Upper lobe of left lung (tissue), 4 donors: ENCODE measurements at regions not wholly inside any gene's neighbourhood (a gene's known extent, or its start where the extent isn't known, plus 50 kb on each side); places are given as distances from the start of the nearest gene placed in this dataset.
A peak's percentile ranks its signal among the peaks of the same experiment; 100 is the strongest.

ENCODE experiments used
- EP300 ChIP-seq, 4 donors: sonication (generic); formaldehyde crosslinking; IDR thresholded peaks; one replicate each; pipeline ENCODE4 v1.5.1; 2017; ENCODE audit warnings: antibody characterized with exemption in 4 of 4, control low read depth in 2 of 4
- POLR2A ChIP-seq, 4 donors: fragments of 450-650 bp; IDR thresholded peaks; one replicate each; pipeline ENCODE4 v1.5.1; 2016 to 2017; ENCODE audit warnings: antibody characterized with exemption in 4 of 4, mild to moderate bottlenecking in 2 of 4
- POLR2AphosphoS5 ChIP-seq, 2 donors: sonication (generic); formaldehyde crosslinking; IDR thresholded peaks; one replicate each; pipeline ENCODE4 v1.5.1; 2017; ENCODE audit warnings: antibody characterized with exemption in 2 of 2
- TF ChIP-seq, protein P1 (sequence below), 6 experiments: fragments of 450-650 bp in 4 of 6; fragments of 200-600 bp in 2 of 6; sonication (generic) in 2 of 6; IDR thresholded peaks; one replicate each; pipeline ENCODE4 v1.5.1; 2016 to 2019; ENCODE audit warnings: antibody characterized with exemption in 6 of 6

DNA sequence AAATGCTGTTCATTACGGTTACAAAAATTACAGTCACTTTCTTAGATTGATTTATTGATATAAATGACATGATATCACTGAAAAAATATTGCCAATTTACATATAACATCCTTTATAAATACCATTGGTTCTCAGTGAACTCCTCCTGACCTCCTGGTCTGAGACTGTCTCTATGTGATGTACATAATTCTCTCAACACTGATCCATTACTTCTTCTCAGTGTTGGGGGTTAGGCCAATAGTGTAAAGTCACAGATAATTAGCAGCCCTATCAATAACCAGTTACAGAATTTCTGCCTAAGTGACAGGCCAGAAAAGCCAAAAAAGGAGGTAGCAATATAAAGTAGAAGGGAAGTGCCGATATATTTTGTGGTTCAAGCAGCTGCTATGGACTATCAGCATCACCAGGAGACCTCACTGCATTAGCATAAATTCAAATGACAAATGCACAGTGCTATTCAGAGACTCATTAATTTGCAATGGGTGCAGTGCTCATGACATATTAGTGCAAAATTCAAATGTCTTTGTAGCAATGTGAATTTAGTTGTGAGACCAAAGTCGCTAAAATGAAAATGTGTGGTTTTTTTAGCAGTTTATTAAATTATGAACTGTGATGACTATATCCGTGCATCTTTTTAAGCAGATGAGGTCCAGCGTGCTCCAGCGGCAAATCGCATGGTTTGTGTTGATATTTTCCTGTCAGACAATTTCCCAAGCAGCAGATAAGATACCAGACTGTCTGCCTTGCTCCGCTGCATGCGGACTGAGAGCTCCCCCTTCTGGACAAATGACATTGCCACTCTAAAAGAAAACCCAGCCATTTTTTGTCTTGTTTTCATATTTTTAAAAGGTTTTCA lies 144.6 kb downstream of the CETN3 start:
- TF ChIP-seq POLR2A (IDR thresholded peaks at IDR 0.05) (no peak), POLR2AphosphoS5 (IDR thresholded peaks at IDR 0.05) (no peak), EP300 (IDR thresholded peaks at IDR 0.05) (no peak)
- TF ChIP-seq, protein P1, sequence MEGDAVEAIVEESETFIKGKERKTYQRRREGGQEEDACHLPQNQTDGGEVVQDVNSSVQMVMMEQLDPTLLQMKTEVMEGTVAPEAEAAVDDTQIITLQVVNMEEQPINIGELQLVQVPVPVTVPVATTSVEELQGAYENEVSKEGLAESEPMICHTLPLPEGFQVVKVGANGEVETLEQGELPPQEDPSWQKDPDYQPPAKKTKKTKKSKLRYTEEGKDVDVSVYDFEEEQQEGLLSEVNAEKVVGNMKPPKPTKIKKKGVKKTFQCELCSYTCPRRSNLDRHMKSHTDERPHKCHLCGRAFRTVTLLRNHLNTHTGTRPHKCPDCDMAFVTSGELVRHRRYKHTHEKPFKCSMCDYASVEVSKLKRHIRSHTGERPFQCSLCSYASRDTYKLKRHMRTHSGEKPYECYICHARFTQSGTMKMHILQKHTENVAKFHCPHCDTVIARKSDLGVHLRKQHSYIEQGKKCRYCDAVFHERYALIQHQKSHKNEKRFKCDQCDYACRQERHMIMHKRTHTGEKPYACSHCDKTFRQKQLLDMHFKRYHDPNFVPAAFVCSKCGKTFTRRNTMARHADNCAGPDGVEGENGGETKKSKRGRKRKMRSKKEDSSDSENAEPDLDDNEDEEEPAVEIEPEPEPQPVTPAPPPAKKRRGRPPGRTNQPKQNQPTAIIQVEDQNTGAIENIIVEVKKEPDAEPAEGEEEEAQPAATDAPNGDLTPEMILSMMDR (IDR thresholded peaks at IDR 0.05), result peak; percentile 36 to 87 (median 64)
